ENCODE measurements at regions not wholly inside any gene's neighbourhood (a gene's known extent, or its start where the extent isn't known, plus 50 kb on each side); places are given as distances from the start of the nearest gene placed in this dataset.

DNA sequence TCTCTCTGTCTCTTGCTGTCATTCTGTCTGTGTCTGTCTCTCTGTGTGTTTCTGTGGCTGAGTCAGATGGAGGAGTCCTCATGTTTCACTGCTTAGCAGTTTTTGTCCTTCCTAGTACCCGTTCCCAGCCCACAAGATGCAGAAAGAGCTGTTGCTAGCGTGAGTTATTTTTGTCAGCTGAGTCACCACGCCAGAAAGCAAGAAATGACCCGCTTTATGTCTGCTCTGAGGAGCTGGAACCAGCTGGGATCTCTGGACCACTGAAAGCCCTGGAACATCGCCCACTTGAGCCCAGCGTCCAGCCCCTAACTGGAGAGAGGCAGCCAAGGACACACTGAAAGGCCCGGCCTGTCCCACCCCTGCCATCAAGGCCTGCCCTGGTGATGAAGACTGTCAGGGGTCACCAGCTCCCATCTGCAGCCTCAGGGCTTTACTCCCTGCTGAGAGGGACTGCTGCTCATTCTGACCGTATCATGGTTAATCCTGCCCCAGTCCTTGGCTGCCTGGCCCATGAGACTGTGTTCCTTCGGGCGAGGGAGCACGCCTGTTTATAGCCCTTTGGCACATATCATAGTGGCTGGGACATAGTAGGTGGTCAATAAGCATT lies 101.7 kb upstream of the TPM1 start:
- TF ChIP-seq, protein P1, sequence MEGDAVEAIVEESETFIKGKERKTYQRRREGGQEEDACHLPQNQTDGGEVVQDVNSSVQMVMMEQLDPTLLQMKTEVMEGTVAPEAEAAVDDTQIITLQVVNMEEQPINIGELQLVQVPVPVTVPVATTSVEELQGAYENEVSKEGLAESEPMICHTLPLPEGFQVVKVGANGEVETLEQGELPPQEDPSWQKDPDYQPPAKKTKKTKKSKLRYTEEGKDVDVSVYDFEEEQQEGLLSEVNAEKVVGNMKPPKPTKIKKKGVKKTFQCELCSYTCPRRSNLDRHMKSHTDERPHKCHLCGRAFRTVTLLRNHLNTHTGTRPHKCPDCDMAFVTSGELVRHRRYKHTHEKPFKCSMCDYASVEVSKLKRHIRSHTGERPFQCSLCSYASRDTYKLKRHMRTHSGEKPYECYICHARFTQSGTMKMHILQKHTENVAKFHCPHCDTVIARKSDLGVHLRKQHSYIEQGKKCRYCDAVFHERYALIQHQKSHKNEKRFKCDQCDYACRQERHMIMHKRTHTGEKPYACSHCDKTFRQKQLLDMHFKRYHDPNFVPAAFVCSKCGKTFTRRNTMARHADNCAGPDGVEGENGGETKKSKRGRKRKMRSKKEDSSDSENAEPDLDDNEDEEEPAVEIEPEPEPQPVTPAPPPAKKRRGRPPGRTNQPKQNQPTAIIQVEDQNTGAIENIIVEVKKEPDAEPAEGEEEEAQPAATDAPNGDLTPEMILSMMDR (conservative IDR thresholded peaks at IDR 0.05; ENCODE audit: low read depth, low read length): no peak
- no peak for TF ChIP-seq EZH2 (IDR thresholded peaks at IDR 0.05; ENCODE audit: borderline replicate concordance, low read depth, low read length, poor library complexity, severe bottlenecking)

All from A673 (cell line).